Mucosa of descending colon (tissue), 3 donors: ENCODE measurements at regions not wholly inside any gene's neighbourhood (a gene's known extent, or its start where the extent isn't known, plus 50 kb on each side); places are given as distances from the start of the nearest gene placed in this dataset.

Experiments used
- ATAC-seq: fragments of 200-7000 bp; cut with Tn5 transposase; one replicate; pipeline ENCODE4 v1.9.1; 2020; ENCODE audit warnings: mild to moderate bottlenecking, moderate library complexity
- DNase-seq, 3 donors: peaks; one replicate each; pipeline ENCODE4 v3.0.0-alpha.2; 2020
- H3K36me3 ChIP-seq: fragments of 200-600 bp; one replicate; pipeline ENCODE4 v1.8.0; 2021; ENCODE audit warnings: low read depth, mild to moderate bottlenecking
- H3K4me1 ChIP-seq: fragments of 200-600 bp; one replicate; pipeline ENCODE4 v1.8.0; 2021; ENCODE audit warnings: low read depth, mild to moderate bottlenecking
- H3K4me3 ChIP-seq: fragments of 200-600 bp; one replicate; pipeline ENCODE4 v1.8.0; 2021; ENCODE audit warnings: mild to moderate bottlenecking
- H3K9me3 ChIP-seq: fragments of 200-600 bp; one replicate; pipeline ENCODE4 v1.8.0; 2021; ENCODE audit warnings: mild to moderate bottlenecking
- intact Hi-C, 2 donors: fragments of 100-400 bp; cut with DNase I in 1 of 2; cut with micrococcal nuclease in 1 of 2; formaldehyde crosslinking; loops; one replicate each; pipeline versions ENCODE4 v1.11.0 to v1.11.1; 2022; cut with DNase I, micrococcal nuclease
- TF ChIP-seq, protein P1 (sequence below): fragments of 200-600 bp; IDR thresholded peaks from one replicate; pipeline ENCODE4 v1.8.0; 2022; ENCODE audit warnings: antibody characterized with exemption, mild to moderate bottlenecking
- donor health status: DM: no; HTN: no; CAD: no; lungs with moderate emphysema.
- donor health status: DM: no; HTN: no; CAD: no.
- donor health status: DM: no; HTN: yes; CAD: no.

DNA sequence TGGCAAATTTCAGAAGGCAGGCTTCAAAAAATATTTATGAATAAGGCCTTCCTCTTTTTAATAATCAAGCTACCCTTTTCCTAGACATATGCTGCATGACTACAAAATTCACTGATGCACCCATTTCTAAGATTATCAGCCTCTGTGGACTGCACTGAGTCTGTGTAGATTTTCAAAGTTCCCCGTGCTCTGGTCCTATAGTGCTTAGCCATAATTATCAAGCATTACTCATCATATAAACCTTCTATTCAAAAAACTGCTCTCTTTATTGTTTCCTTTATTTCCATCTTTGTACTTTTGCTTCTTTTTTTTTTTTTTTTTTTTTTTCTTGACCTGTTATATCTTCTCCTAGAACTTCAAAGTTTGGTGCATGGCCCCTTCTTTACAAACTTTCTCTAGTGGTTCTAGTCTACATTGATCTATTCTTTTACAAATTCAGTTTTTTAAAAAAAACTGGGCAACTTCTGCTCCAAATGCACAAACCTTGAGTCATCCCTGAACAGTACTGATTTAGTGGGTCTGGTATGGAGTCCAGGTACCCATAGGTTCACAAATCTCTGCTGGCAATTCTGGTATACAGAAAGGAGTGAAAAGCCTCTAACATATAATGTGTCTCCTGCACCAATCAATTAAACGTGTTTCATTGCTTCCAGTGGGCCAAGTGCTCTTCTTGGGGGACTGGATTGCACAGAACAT is 481.9 kb downstream of the NUP35 start:
- Histone ChIP-seq H3K36me3 (no peaks in the 10 kb centered on the region), H3K9me3 (no peaks in the 10 kb centered on the region), H3K4me3 (no peak overlapping the region), H3K4me1 (no peaks in the 10 kb centered on the region)
- DNase-seq, result no peak
- no peak for ATAC-seq
- intact Hi-C loops, result no loop called here
- TF ChIP-seq, protein P1, sequence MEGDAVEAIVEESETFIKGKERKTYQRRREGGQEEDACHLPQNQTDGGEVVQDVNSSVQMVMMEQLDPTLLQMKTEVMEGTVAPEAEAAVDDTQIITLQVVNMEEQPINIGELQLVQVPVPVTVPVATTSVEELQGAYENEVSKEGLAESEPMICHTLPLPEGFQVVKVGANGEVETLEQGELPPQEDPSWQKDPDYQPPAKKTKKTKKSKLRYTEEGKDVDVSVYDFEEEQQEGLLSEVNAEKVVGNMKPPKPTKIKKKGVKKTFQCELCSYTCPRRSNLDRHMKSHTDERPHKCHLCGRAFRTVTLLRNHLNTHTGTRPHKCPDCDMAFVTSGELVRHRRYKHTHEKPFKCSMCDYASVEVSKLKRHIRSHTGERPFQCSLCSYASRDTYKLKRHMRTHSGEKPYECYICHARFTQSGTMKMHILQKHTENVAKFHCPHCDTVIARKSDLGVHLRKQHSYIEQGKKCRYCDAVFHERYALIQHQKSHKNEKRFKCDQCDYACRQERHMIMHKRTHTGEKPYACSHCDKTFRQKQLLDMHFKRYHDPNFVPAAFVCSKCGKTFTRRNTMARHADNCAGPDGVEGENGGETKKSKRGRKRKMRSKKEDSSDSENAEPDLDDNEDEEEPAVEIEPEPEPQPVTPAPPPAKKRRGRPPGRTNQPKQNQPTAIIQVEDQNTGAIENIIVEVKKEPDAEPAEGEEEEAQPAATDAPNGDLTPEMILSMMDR, result no peak

DNA sequence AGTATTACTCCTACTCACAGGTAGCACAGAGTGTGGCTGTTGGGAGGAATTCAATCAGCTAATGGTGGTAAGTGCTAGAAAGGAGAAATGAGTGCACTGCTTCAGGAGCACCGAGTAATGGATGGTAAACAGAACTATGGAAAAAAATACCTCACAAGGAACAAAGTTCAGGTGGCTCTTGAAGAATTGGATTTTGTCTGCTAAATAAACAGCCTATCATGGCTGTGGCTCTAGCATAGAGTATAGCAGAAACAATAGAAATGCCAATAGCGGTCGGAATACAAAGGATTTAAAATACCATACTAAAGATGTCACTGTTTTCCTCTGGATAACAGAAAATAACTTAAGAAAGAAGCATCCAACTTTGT is 482.5 kb downstream of the NUP35 start:
- ATAC-seq (peak; percentile 23), DNase-seq (no peak)
- H3K4me3 ChIP-seq, result no peak overlapping the region
- intact Hi-C loops, result no loop called here
- H3K9me3 ChIP-seq, result no peaks in the 10 kb centered on the region
- TF ChIP-seq, protein P1, result no peak
- H3K4me1 ChIP-seq, result no peaks in the 10 kb centered on the region
- no peaks in the 10 kb centered on the region for H3K36me3 ChIP-seq

DNA sequence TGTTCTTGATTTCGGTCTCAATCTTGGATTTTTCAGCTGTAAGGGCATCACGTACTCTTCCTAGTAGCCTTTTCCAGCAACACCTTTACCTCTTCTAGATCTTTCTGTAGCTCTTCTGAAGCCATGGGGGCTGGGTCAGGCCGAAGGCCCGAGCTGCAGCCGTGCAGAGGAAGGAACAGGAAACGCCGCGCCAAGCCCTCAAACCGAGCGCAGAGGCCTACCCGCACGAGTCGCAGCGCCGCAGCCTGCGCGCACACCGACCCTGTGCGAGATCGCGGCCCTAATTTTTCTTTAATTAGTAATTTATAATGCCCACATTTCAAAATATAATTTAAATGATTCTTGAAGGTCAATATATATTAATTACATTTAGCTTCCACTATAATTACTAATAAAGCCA is 483.8 kb downstream of the NUP35 start:
- intact Hi-C loops, result no loop called here
- Histone ChIP-seq H3K9me3 (no peaks in the 10 kb centered on the region), H3K4me3 (no peak overlapping the region), H3K4me1 (no peaks in the 10 kb centered on the region), H3K36me3 (no peaks in the 10 kb centered on the region)
- no peak for DNase-seq
- TF ChIP-seq, protein P1, result no peak
- no peak for ATAC-seq

DNA sequence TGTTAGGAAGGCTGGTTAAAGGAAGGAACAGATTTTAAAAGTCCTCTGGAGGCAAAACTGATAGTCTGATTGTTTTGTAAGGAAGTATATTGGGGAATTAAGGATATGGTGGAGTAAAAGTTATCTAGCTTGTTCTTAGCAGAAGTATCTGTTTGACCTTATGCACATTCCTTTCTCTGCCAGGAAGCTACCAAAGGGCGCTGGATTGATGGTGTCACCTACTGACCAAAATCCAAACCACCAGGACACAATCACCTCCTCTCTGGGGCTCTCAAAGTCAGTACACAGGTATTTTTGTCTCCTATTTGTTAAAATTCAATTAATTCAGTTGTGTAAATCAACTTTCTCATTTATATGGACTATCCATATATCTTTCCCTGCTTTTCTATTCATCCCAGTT is 484.5 kb downstream of the NUP35 start:
- TF ChIP-seq, protein P1, result no peak
- DNase-seq (no peak), ATAC-seq (no peak)
- H3K4me3 ChIP-seq, result no peak overlapping the region
- no peaks in the 10 kb centered on the region for H3K4me1 ChIP-seq
- intact Hi-C loops, result no loop called here
- H3K36me3 ChIP-seq, result no peaks in the 10 kb centered on the region
- H3K9me3 ChIP-seq, result no peaks in the 10 kb centered on the region

DNA sequence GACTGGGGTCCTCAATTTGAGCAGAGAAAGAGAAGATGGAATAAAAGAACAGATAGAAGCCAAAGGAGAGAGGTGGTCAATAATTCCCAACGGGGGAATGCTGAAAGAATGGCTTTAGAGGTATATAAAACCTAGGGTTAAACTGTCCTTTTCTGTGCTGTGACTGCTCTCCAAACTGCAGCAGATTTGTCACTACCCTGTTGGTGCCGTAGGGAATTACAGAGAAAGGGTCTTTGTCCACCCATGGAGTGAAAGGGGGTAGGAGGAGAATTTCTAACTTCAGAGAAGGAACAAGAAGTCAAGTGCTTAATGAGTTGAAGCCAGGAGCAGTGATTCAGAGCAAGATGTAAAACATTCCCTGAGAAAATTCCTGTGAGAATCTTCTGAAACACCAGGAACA is 486.5 kb downstream of the NUP35 start:
- no peak for ATAC-seq
- intact Hi-C loops, result no loop called here
- DNase-seq, result no peak
- TF ChIP-seq, protein P1, result no peak
- no peaks in the 10 kb centered on the region for H3K4me1 ChIP-seq
- no peaks in the 10 kb centered on the region for H3K9me3 ChIP-seq
- H3K4me3 ChIP-seq, result no peak overlapping the region
- H3K36me3 ChIP-seq, result no peaks in the 10 kb centered on the region
